Stomach (tissue), 4 donors: ENCODE measurements at regions not wholly inside any gene's neighbourhood (a gene's known extent, or its start where the extent isn't known, plus 50 kb on each side); places are given as distances from the start of the nearest gene placed in this dataset.

Source experiments
- POLR2A ChIP-seq, 4 donors: fragments of 450-650 bp; IDR thresholded peaks; one replicate each; pipeline ENCODE4 v1.6.1; 2016; ENCODE audit warnings: antibody characterized with exemption in 4 of 4, control low read depth in 2 of 4, mild to moderate bottlenecking in 1 of 4, moderate library complexity in 1 of 4
- TF ChIP-seq, protein P1 (sequence below), 7 experiments: fragments of 450-650 bp in 4 of 7; fragments of 200-600 bp in 3 of 7; sonication (generic) in 3 of 7; IDR thresholded peaks; one replicate each; pipeline ENCODE4 v1.5.1; 2016 to 2019; ENCODE audit warnings: antibody characterized with exemption in 7 of 7, control low read depth in 2 of 7, mild to moderate bottlenecking in 1 of 7

DNA sequence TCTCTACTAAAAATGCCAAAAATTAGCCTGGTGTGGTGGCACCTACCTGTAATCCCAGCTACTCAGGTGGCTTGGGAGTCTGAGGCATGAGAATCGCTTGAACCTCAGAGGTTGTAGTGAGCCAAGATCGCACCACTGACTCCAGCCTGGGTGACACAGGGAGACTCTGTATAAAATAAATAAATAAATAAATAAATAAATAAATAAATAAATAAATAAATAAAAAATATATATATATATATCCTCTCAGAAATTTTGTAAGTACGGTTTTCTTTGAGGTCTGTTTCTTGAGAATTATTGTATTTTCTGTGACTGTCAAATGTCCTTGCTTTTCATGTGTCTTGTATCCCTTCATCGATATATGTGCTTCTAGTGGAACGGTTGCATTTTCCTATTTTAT lies 406.9 kb upstream of the FIGN start:
- TF ChIP-seq POLR2A (IDR thresholded peaks at IDR 0.05), result no peak
- TF ChIP-seq, protein P1, sequence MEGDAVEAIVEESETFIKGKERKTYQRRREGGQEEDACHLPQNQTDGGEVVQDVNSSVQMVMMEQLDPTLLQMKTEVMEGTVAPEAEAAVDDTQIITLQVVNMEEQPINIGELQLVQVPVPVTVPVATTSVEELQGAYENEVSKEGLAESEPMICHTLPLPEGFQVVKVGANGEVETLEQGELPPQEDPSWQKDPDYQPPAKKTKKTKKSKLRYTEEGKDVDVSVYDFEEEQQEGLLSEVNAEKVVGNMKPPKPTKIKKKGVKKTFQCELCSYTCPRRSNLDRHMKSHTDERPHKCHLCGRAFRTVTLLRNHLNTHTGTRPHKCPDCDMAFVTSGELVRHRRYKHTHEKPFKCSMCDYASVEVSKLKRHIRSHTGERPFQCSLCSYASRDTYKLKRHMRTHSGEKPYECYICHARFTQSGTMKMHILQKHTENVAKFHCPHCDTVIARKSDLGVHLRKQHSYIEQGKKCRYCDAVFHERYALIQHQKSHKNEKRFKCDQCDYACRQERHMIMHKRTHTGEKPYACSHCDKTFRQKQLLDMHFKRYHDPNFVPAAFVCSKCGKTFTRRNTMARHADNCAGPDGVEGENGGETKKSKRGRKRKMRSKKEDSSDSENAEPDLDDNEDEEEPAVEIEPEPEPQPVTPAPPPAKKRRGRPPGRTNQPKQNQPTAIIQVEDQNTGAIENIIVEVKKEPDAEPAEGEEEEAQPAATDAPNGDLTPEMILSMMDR (IDR thresholded peaks at IDR 0.05), result no peak
